ENCODE measurements at regions not wholly inside any gene's neighbourhood (a gene's known extent, or its start where the extent isn't known, plus 50 kb on each side); places are given as distances from the start of the nearest gene placed in this dataset.

GRCh38 chr2:2574401-2575180 is 243.5 kb upstream of the MYT1L start:
- H3K9me3 ChIP-seq (ENCODE audit: low read length): no peaks in the 10 kb centered on the region
- no peak for TF ChIP-seq CTCF (IDR thresholded peaks at IDR 0.05; ENCODE audit: low read length)
- TF ChIP-seq EZH2 (IDR thresholded peaks at IDR 0.05; ENCODE audit: borderline replicate concordance, low read length): no peak
- H3K9me2 ChIP-seq (ENCODE audit: low read depth, low read length): no peaks in the 10 kb centered on the region
- H4K20me1 ChIP-seq (ENCODE audit: insufficient read depth, low read length): no peaks in the 10 kb centered on the region
- H3K4me2 ChIP-seq (ENCODE audit: low read length): no peak overlapping the region
- H3F3A ChIP-seq (ENCODE audit: insufficient read depth, low read length): no peaks in the 10 kb centered on the region
- no peaks in the 10 kb centered on the region for H3K4me1 ChIP-seq (ENCODE audit: insufficient read depth, low read length, severe bottlenecking)
- no peaks in the 10 kb centered on the region for H3K27me3 ChIP-seq (ENCODE audit: insufficient read depth, low read length)
- H3K9ac ChIP-seq (ENCODE audit: low read length): no peak overlapping the region
- no peak overlapping the region for H3K27ac ChIP-seq (ENCODE audit: low read depth, low read length, poor library complexity, severe bottlenecking)
- no peaks in the 10 kb centered on the region for H3K36me3 ChIP-seq (ENCODE audit: insufficient read depth, low read length)
- no peaks in the 10 kb centered on the region for H3K79me2 ChIP-seq (ENCODE audit: insufficient read depth, low read length)
- no peak overlapping the region for H3K4me3 ChIP-seq (ENCODE audit: low read depth, low read length, poor library complexity, severe bottlenecking)
- H2AFZ ChIP-seq (ENCODE audit: low read length): no peak overlapping the region

- Histone ChIP-seq H4K20me1 (ENCODE audit: insufficient read depth, low read length) (no peaks in the 10 kb centered on the region), H3K9me2 (ENCODE audit: low read depth, low read length) (no peaks in the 10 kb centered on the region), H3K4me2 (ENCODE audit: low read length) (no peak overlapping the region)
Measured at GRCh38 chr2:2573658-2574293, 242.7 kb upstream of the MYT1L start.

GRCh38 chr2:2573205-2573604 is 242.1 kb upstream of the MYT1L start:
- no peaks in the 10 kb centered on the region for H3K36me3 ChIP-seq (ENCODE audit: insufficient read depth, low read length)
- H3K4me1 ChIP-seq (ENCODE audit: insufficient read depth, low read length, severe bottlenecking): no peaks in the 10 kb centered on the region
- no peak for TF ChIP-seq EZH2 (IDR thresholded peaks at IDR 0.05; ENCODE audit: borderline replicate concordance, low read length)
- TF ChIP-seq CTCF (IDR thresholded peaks at IDR 0.05; ENCODE audit: low read length): no peak
- no peak overlapping the region for H3K4me2 ChIP-seq (ENCODE audit: low read length)
- H4K20me1 ChIP-seq (ENCODE audit: insufficient read depth, low read length): no peaks in the 10 kb centered on the region
- H3K9me3 ChIP-seq (ENCODE audit: low read length): no peaks in the 10 kb centered on the region
- H3K27ac ChIP-seq (ENCODE audit: low read depth, low read length, poor library complexity, severe bottlenecking): no peak overlapping the region
- no peaks in the 10 kb centered on the region for H3K9me2 ChIP-seq (ENCODE audit: low read depth, low read length)
- no peaks in the 10 kb centered on the region for H3K27me3 ChIP-seq (ENCODE audit: insufficient read depth, low read length)
- no peak overlapping the region for H2AFZ ChIP-seq (ENCODE audit: low read length)
- no peak overlapping the region for H3K4me3 ChIP-seq (ENCODE audit: low read depth, low read length, poor library complexity, severe bottlenecking)
- H3K79me2 ChIP-seq (ENCODE audit: insufficient read depth, low read length): no peaks in the 10 kb centered on the region
- no peaks in the 10 kb centered on the region for H3F3A ChIP-seq (ENCODE audit: insufficient read depth, low read length)
- H3K9ac ChIP-seq (ENCODE audit: low read length): no peak overlapping the region

More at GRCh38 chr2:2573658-2574293, 242.7 kb upstream of the MYT1L start:
- H3K4me1 ChIP-seq (ENCODE audit: insufficient read depth, low read length, severe bottlenecking): no peaks in the 10 kb centered on the region
- no peaks in the 10 kb centered on the region for H3K79me2 ChIP-seq (ENCODE audit: insufficient read depth, low read length)
- H3K4me3 ChIP-seq (ENCODE audit: low read depth, low read length, poor library complexity, severe bottlenecking): no peak overlapping the region
- H3K27me3 ChIP-seq (ENCODE audit: insufficient read depth, low read length): no peaks in the 10 kb centered on the region
- H2AFZ ChIP-seq (ENCODE audit: low read length): no peak overlapping the region
- no peaks in the 10 kb centered on the region for H3K36me3 ChIP-seq (ENCODE audit: insufficient read depth, low read length)
- H3K9ac ChIP-seq (ENCODE audit: low read length): no peak overlapping the region
- no peaks in the 10 kb centered on the region for H3K9me3 ChIP-seq (ENCODE audit: low read length)
- no peak overlapping the region for H3K27ac ChIP-seq (ENCODE audit: low read depth, low read length, poor library complexity, severe bottlenecking)
- H3F3A ChIP-seq (ENCODE audit: insufficient read depth, low read length): no peaks in the 10 kb centered on the region
- TF ChIP-seq CTCF (IDR thresholded peaks at IDR 0.05; ENCODE audit: low read length) (no peak), EZH2 (IDR thresholded peaks at IDR 0.05; ENCODE audit: borderline replicate concordance, low read length) (no peak)
